ENCODE measurements at regions not wholly inside any gene's neighbourhood (a gene's known extent, or its start where the extent isn't known, plus 50 kb on each side); places are given as distances from the start of the nearest gene placed in this dataset.

DNA sequence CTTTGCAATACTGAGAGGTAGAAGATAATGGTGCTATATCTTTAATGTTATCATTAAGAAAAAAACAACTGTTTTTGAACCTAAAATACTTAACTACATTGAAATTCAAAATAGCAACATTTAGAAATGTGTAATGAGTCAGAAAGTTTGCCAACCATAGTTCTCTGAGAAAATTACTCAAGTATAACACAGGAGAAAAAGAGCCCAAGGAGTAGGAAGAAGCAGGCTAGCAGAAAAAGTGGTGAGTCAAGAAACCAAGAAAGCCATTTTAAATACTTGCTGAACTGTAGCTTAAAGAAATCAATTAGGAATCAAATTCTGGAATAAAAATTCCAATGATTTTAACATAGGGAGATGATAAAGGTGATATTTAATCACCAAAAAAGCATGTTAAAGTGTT is 181.0 kb upstream of the RSPO3 start:
- TF ChIP-seq, protein P1, sequence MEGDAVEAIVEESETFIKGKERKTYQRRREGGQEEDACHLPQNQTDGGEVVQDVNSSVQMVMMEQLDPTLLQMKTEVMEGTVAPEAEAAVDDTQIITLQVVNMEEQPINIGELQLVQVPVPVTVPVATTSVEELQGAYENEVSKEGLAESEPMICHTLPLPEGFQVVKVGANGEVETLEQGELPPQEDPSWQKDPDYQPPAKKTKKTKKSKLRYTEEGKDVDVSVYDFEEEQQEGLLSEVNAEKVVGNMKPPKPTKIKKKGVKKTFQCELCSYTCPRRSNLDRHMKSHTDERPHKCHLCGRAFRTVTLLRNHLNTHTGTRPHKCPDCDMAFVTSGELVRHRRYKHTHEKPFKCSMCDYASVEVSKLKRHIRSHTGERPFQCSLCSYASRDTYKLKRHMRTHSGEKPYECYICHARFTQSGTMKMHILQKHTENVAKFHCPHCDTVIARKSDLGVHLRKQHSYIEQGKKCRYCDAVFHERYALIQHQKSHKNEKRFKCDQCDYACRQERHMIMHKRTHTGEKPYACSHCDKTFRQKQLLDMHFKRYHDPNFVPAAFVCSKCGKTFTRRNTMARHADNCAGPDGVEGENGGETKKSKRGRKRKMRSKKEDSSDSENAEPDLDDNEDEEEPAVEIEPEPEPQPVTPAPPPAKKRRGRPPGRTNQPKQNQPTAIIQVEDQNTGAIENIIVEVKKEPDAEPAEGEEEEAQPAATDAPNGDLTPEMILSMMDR (IDR thresholded peaks at IDR 0.05; ENCODE audit: low read depth, low read length) = no peak
- POLR2A ChIA-PET = no interaction called here
- no peaks in the 10 kb centered on the region for H3K27me3 ChIP-seq (ENCODE audit: control insufficient read depth, insufficient read depth, low read length)
- H3K4me3 ChIP-seq (ENCODE audit: low read depth, low read length) = no peak overlapping the region
- no peak overlapping the region for H3K27ac ChIP-seq (ENCODE audit: low read depth, low read length)
- H3K9me3 ChIP-seq (ENCODE audit: control insufficient read depth, insufficient read depth, low read length) = no peaks in the 10 kb centered on the region
- CTCF ChIA-PET = interaction anchor here (0.6 kb wide), 1 partner anchor 133 kb away, joined by 3 read pairs; no protein-coding TSS in a partner anchor
- DNase-seq (ENCODE audit: low read depth, low spot score) = no peak

DNA sequence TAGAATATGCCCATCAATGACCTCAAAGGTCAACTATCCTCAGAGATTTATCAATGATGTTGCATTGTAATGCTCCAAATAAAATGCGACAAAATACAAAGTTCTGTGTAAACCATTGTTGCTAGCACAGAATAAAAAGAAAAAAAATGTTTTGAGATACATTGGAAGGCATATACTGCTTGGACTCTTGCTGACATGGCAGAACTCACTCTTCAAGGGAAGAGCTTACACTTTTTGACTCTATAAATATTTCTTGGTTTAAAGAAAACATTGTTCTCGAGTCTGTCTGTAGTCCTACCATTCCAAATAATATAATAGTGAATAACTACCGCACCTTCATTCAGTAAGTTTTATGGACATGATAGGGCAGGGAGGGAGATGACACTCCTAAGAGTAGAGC is 178.7 kb upstream of the RSPO3 start:
- H3K4me3 ChIP-seq (ENCODE audit: low read depth, low read length) = no peak overlapping the region
- no peak overlapping the region for H3K27ac ChIP-seq (ENCODE audit: low read depth, low read length)
- no peaks in the 10 kb centered on the region for H3K9me3 ChIP-seq (ENCODE audit: control insufficient read depth, insufficient read depth, low read length)
- ChIA-PET POLR2A (no interaction called here), CTCF (no interaction called here)
- no peaks in the 10 kb centered on the region for H3K27me3 ChIP-seq (ENCODE audit: control insufficient read depth, insufficient read depth, low read length)
- DNase-seq (ENCODE audit: low read depth, low spot score) = no peak
- TF ChIP-seq, protein P1 (IDR thresholded peaks at IDR 0.05; ENCODE audit: low read depth, low read length) = no peak

DNA sequence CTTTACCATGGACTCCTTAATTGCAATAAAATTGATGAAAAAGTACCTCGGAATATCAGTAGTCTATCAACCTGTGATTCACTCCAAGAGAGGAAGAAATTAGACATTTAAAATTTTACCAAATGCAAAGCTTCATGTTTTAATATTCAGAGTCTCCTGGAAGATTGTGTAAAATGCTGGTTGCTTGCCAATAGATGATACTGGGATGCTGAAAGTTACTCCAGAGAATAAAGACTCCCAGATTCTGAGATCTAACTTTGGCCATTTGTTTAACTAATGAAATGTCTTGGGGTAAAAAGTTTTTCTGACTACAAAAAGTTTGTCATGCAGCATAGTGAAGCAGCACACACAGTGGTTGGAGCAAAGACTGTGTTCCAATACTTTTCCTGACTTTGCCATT is 176.7 kb upstream of the RSPO3 start:
- DNase-seq (ENCODE audit: low read depth, low spot score) = no peak
- Histone ChIP-seq H3K9me3 (ENCODE audit: control insufficient read depth, insufficient read depth, low read length) (no peaks in the 10 kb centered on the region), H3K4me3 (ENCODE audit: low read depth, low read length) (no peak overlapping the region), H3K27ac (ENCODE audit: low read depth, low read length) (no peak overlapping the region), H3K27me3 (ENCODE audit: control insufficient read depth, insufficient read depth, low read length) (no peaks in the 10 kb centered on the region)
- TF ChIP-seq, protein P1 (IDR thresholded peaks at IDR 0.05; ENCODE audit: low read depth, low read length) = no peak
- CTCF ChIA-PET = no interaction called here
- POLR2A ChIA-PET = no interaction called here

DNA sequence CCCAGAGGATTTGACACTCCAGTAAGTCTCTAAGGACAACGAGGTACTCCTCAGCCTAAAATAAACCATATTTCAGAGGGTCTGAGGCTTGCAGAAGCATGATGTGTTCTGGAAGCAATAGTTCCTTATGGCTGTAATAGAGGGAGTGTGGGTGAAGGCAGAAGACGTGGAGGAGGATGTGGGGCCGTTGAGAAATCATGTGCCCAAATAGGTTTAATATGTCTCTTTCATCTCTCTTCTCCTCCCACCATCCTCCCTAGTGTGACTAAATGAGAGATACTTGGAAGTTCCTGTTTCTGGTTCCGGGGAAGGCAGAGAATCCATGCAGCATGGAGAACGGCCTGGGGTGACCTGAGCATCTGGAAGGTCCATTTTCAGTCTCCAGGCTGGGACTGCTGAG is 174.0 kb upstream of the RSPO3 start:
- H3K27ac ChIP-seq (ENCODE audit: low read depth, low read length) = no peak overlapping the region
- ChIA-PET CTCF (interaction anchor here (0.6 kb wide), 1 partner anchor 108 kb away, joined by 3 read pairs; no protein-coding TSS in a partner anchor), POLR2A (no interaction called here)
- no peaks in the 10 kb centered on the region for H3K27me3 ChIP-seq (ENCODE audit: control insufficient read depth, insufficient read depth, low read length)
- TF ChIP-seq, protein P1 (IDR thresholded peaks at IDR 0.05; ENCODE audit: low read depth, low read length) = no peak
- no peak overlapping the region for H3K4me3 ChIP-seq (ENCODE audit: low read depth, low read length)
- no peaks in the 10 kb centered on the region for H3K9me3 ChIP-seq (ENCODE audit: control insufficient read depth, insufficient read depth, low read length)
- DNase-seq (ENCODE audit: low read depth, low spot score) = no peak

DNA sequence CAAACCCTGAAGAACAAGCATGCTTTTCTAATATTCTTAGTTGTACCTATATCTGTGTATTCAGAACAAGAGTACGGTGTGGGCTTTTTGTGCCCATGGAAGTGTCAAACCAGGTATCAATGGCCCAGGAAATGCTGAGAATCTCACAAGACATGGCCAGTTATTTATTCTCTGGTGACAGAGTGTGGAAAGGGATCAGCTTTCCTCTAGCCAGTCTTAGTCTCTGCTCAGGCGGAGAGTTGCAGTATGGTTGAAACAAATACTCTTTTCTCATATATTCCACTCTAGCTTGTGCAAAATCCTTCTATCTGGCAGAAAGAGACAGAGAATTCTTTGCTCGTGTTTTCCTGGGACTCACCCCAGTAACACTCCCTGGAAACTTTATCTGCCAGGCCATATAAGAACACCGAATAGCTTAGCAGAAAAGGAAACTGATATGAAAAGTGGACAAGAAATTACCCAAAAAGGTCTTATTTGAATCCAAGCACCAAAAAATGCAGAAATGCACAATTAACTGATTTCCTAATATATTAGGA is 173.3 kb upstream of the RSPO3 start:
- no peak overlapping the region for H3K4me3 ChIP-seq (ENCODE audit: low read depth, low read length)
- H3K9me3 ChIP-seq (ENCODE audit: control insufficient read depth, insufficient read depth, low read length) = no peaks in the 10 kb centered on the region
- CTCF ChIA-PET = no interaction called here
- TF ChIP-seq, protein P1 (IDR thresholded peaks at IDR 0.05; ENCODE audit: low read depth, low read length) = no peak
- H3K27me3 ChIP-seq (ENCODE audit: control insufficient read depth, insufficient read depth, low read length) = no peaks in the 10 kb centered on the region
- H3K27ac ChIP-seq (ENCODE audit: low read depth, low read length) = no peak overlapping the region
- POLR2A ChIA-PET = no interaction called here
- no peak for DNase-seq (ENCODE audit: low read depth, low spot score)

All from AG04450 (cell line).